Hepatocyte (in vitro differentiated cells): ENCODE measurements at regions not wholly inside any gene's neighbourhood (a gene's known extent, or its start where the extent isn't known, plus 50 kb on each side); places are given as distances from the start of the nearest gene placed in this dataset.

ENCODE experiments used
- DNase-seq: peaks from one replicate; pipeline ENCODE4 v3.0.0-alpha.2; 2016; ENCODE audit warnings: low spot score
- H2AFZ ChIP-seq: fragments of 200-600 bp; sonication (generic); 2 replicates; pipeline ENCODE4 v1.6.0; 2016; ENCODE audit warnings: antibody characterized with exemption, mild to moderate bottlenecking
- H3K27ac ChIP-seq: fragments of 200-600 bp; sonication (generic); 2 replicates; pipeline ENCODE4 v1.5.1; 2016; ENCODE audit warnings: mild to moderate bottlenecking
- H3K27me3 ChIP-seq: fragments of 200-600 bp; sonication (generic); 2 replicates; pipeline ENCODE4 v1.6.1; 2016
- H3K36me3 ChIP-seq: fragments of 200-600 bp; sonication (generic); replicated peaks from 2 replicates; pipeline ENCODE4 v1.5.1; 2016; ENCODE audit warnings: low read depth; ENCODE audit not compliant: insufficient read depth
- H3K4me1 ChIP-seq: fragments of 200-600 bp; sonication (generic); 2 replicates; pipeline ENCODE4 v1.5.1; 2016; ENCODE audit warnings: mild to moderate bottlenecking, moderate library complexity; ENCODE audit not compliant: insufficient read depth
- H3K4me2 ChIP-seq: fragments of 200-600 bp; sonication (generic); 2 replicates; pipeline ENCODE4 v1.6.0; 2016
- H3K4me3 ChIP-seq: fragments of 200-600 bp; sonication (generic); 2 replicates; pipeline ENCODE4 v1.5.1; 2016; ENCODE audit warnings: mild to moderate bottlenecking
- H3K79me2 ChIP-seq: fragments of 200-600 bp; sonication (generic); 2 replicates; pipeline ENCODE4 v1.6.0; 2017; ENCODE audit warnings: mild to moderate bottlenecking
- H3K9me2 ChIP-seq: fragments of 200-600 bp; sonication (generic); replicated peaks from 2 replicates; pipeline ENCODE4 v1.6.0; 2017; ENCODE audit warnings: mild to moderate bottlenecking; ENCODE audit not compliant: insufficient read depth
- H3K9me3 ChIP-seq: fragments of 200-600 bp; sonication (generic); 2 replicates; pipeline ENCODE4 v1.5.1; 2016; ENCODE audit warnings: low read depth, mild to moderate bottlenecking
- H4K20me1 ChIP-seq: fragments of 200-600 bp; sonication (generic); 2 replicates; pipeline ENCODE4 v1.6.0; 2016; ENCODE audit warnings: mild to moderate bottlenecking; ENCODE audit not compliant: insufficient read depth, poor library complexity, severe bottlenecking
- CTCF ChIP-seq: fragments of 200-600 bp; sonication (generic); IDR thresholded peaks from 2 replicates; pipeline ENCODE4 v1.5.1; 2016; ENCODE audit warnings: antibody characterized with exemption, mild to moderate bottlenecking; ENCODE audit not compliant: poor library complexity
- EZH2 ChIP-seq: fragments of 200-600 bp; sonication (generic); IDR thresholded peaks from 2 replicates; pipeline ENCODE4 v1.6.1; 2016; ENCODE audit warnings: antibody characterized with exemption, mild to moderate bottlenecking, borderline replicate concordance
- EZH2phosphoT487 ChIP-seq: fragments of 200-600 bp; sonication (generic); IDR thresholded peaks from one replicate; pipeline ENCODE4 v1.6.1; 2018; ENCODE audit warnings: antibody characterized with exemption, mild to moderate bottlenecking, low read depth, moderate library complexity; ENCODE audit not compliant: unreplicated experiment, severe bottlenecking
- WGBS: methylation state at CpG from one replicate; pipeline ENCODE4 v1.1.6; 2016; ENCODE audit warnings: low lambda C conversion rate; ENCODE audit errors: missing lambda C conversion rate; 5-methylcytosine and 5-hydroxymethylcytosine counted together

- Histone ChIP-seq H3K9me2 (no peaks in the 10 kb centered on the region), H3K79me2 (no peaks in the 10 kb centered on the region), H2AFZ (no peak overlapping the region), H3K36me3 (no peaks in the 10 kb centered on the region), H3K27me3 (no peaks in the 10 kb centered on the region), H4K20me1 (no peaks in the 10 kb centered on the region), H3K9me3 (no peaks in the 10 kb centered on the region), H3K27ac (no peak overlapping the region), H3K4me2 (no peak overlapping the region), H3K4me1 (no peaks in the 10 kb centered on the region), H3K4me3 (no peak overlapping the region)
- TF ChIP-seq EZH2, result no peak
- TF ChIP-seq EZH2phosphoT487, result no peak
- TF ChIP-seq CTCF, result no peak
- 81% methylated on average over 6 of the region's 6 CpGs for WGBS
- no peak for DNase-seq
These were observed 513.3 kb downstream of the HAO1 start for GRCh38 chr20:7426890-7427496.

GRCh38 chr20:7428946-7429345 is 511.3 kb downstream of the HAO1 start:
- no peak for DNase-seq
- no peak overlapping the region for H2AFZ ChIP-seq
- H3K27me3 ChIP-seq, result no peaks in the 10 kb centered on the region
- no peaks in the 10 kb centered on the region for H3K9me2 ChIP-seq
- H3K36me3 ChIP-seq, result no peaks in the 10 kb centered on the region
- H4K20me1 ChIP-seq, result no peaks in the 10 kb centered on the region
- H3K4me2 ChIP-seq, result no peak overlapping the region
- WGBS, result 90% methylated on average over 3 of the region's 3 CpGs
- no peak overlapping the region for H3K27ac ChIP-seq
- H3K79me2 ChIP-seq, result no peaks in the 10 kb centered on the region
- TF ChIP-seq CTCF, result no peak
- TF ChIP-seq EZH2phosphoT487, result no peak
- no peak for TF ChIP-seq EZH2
- no peaks in the 10 kb centered on the region for H3K4me1 ChIP-seq
- H3K4me3 ChIP-seq, result no peak overlapping the region
- H3K9me3 ChIP-seq, result no peaks in the 10 kb centered on the region

- no peak overlapping the region for H3K4me2 ChIP-seq
- H2AFZ ChIP-seq, result no peak overlapping the region
- TF ChIP-seq EZH2, result no peak
- no peak for TF ChIP-seq CTCF
- no peak for TF ChIP-seq EZH2phosphoT487
- WGBS, result 95% methylated on average over 7 of the region's 7 CpGs
- H4K20me1 ChIP-seq, result no peaks in the 10 kb centered on the region
- no peak overlapping the region for H3K27ac ChIP-seq
- DNase-seq, result no peak
- no peak overlapping the region for H3K4me3 ChIP-seq
- no peaks in the 10 kb centered on the region for H3K79me2 ChIP-seq
- H3K4me1 ChIP-seq, result no peaks in the 10 kb centered on the region
- no peaks in the 10 kb centered on the region for H3K9me2 ChIP-seq
- H3K9me3 ChIP-seq, result no peaks in the 10 kb centered on the region
- no peaks in the 10 kb centered on the region for H3K36me3 ChIP-seq
- H3K27me3 ChIP-seq, result no peaks in the 10 kb centered on the region
These were observed 507.6 kb downstream of the HAO1 start for GRCh38 chr20:7432612-7433011.
